Smooth muscle cell (in vitro differentiated cells): ENCODE measurements at regions not wholly inside any gene's neighbourhood (a gene's known extent, or its start where the extent isn't known, plus 50 kb on each side); places are given as distances from the start of the nearest gene placed in this dataset.

Experiments used
- DNase-seq: peaks from one replicate; lab custom pipeline; 2025; ENCODE audit not compliant: unreplicated experiment; lab: John Stamatoyannopoulos, UW
- H2AFZ ChIP-seq: fragments of 200-600 bp; sonication (generic); 2 replicates; pipeline ENCODE4 v1.6.0; 2016; ENCODE audit warnings: antibody characterized with exemption, low read depth, mild to moderate bottlenecking
- H3F3A ChIP-seq: fragments of 200-600 bp; sonication (generic); 2 replicates; pipeline ENCODE4 v1.6.0; 2017; ENCODE audit warnings: antibody characterized with exemption, low read depth
- H3K27ac ChIP-seq: fragments of 200-600 bp; sonication (generic); 2 replicates; pipeline ENCODE4 v1.5.1; 2016; ENCODE audit warnings: low read depth, mild to moderate bottlenecking
- H3K27me3 ChIP-seq: fragments of 200-600 bp; sonication (generic); 2 replicates; pipeline ENCODE4 v1.6.1; 2016; ENCODE audit warnings: low read depth, mild to moderate bottlenecking
- H3K36me3 ChIP-seq: fragments of 200-600 bp; sonication (generic); 2 replicates; pipeline ENCODE4 v1.5.1; 2016; ENCODE audit warnings: low read depth
- H3K4me1 ChIP-seq: fragments of 200-600 bp; sonication (generic); 2 replicates; pipeline ENCODE4 v1.5.1; 2016; ENCODE audit warnings: low read depth
- H3K4me2 ChIP-seq: fragments of 200-600 bp; sonication (generic); 2 replicates; pipeline ENCODE4 v1.6.0; 2016; ENCODE audit warnings: mild to moderate bottlenecking
- H3K4me3 ChIP-seq: fragments of 200-600 bp; sonication (generic); 2 replicates; pipeline ENCODE4 v1.5.1; 2016; ENCODE audit warnings: mild to moderate bottlenecking
- H3K79me2 ChIP-seq: fragments of 200-600 bp; sonication (generic); 2 replicates; pipeline ENCODE4 v1.6.0; 2016; ENCODE audit warnings: low read depth, mild to moderate bottlenecking
- H3K9ac ChIP-seq: fragments of 200-600 bp; sonication (generic); 2 replicates; pipeline ENCODE4 v1.6.0; 2016; ENCODE audit warnings: low read depth
- H3K9me3 ChIP-seq: fragments of 200-600 bp; sonication (generic); replicated peaks from 2 replicates; pipeline ENCODE4 v1.5.1; 2016; ENCODE audit warnings: low read depth
- H4K20me1 ChIP-seq: fragments of 200-600 bp; sonication (generic); 2 replicates; pipeline ENCODE4 v1.6.0; 2016; ENCODE audit warnings: low read depth
- WGBS: methylation state at CpG from one replicate; pipeline ENCODE4 v1.1.7; 2016; ENCODE audit warnings: low lambda C conversion rate; 5-methylcytosine and 5-hydroxymethylcytosine counted together
- TF ChIP-seq, protein P1 (sequence below): fragments of 200-600 bp; sonication (generic); IDR thresholded peaks from 2 replicates; pipeline ENCODE4 v1.5.1; 2017; ENCODE audit warnings: borderline replicate concordance, mild to moderate bottlenecking, antibody characterized with exemption; ENCODE audit not compliant: insufficient read depth, poor library complexity, severe bottlenecking

DNA sequence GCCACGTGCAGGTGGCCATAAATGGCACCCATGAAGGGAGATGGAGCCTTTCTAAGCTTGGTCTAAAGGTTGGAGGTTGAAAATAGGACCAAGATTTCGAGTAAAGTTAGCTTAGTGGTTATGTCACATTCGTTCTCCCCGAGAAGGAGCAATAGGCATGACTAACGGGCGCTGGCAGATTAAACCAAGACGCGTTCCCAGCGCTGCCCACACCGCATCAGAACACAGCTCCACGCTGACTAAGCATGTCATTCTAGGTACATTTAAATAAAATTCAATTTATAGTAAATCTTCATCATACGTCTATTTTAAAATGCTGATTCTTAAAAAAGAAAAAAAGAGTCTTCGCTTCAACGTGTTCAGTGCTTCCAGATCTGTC, 95.0 kb upstream of the IRS2 start:
- no peak overlapping the region for H2AFZ ChIP-seq
- no peaks in the 10 kb centered on the region for H3K36me3 ChIP-seq
- H3K27ac ChIP-seq, result no peak overlapping the region
- no peaks in the 10 kb centered on the region for H3K79me2 ChIP-seq
- peaks cover 6% of the 10 kb centered on the region for H3K27me3 ChIP-seq
- H3K4me1 ChIP-seq, result no peaks in the 10 kb centered on the region
- no peaks in the 10 kb centered on the region for H3F3A ChIP-seq
- TF ChIP-seq, protein P1, sequence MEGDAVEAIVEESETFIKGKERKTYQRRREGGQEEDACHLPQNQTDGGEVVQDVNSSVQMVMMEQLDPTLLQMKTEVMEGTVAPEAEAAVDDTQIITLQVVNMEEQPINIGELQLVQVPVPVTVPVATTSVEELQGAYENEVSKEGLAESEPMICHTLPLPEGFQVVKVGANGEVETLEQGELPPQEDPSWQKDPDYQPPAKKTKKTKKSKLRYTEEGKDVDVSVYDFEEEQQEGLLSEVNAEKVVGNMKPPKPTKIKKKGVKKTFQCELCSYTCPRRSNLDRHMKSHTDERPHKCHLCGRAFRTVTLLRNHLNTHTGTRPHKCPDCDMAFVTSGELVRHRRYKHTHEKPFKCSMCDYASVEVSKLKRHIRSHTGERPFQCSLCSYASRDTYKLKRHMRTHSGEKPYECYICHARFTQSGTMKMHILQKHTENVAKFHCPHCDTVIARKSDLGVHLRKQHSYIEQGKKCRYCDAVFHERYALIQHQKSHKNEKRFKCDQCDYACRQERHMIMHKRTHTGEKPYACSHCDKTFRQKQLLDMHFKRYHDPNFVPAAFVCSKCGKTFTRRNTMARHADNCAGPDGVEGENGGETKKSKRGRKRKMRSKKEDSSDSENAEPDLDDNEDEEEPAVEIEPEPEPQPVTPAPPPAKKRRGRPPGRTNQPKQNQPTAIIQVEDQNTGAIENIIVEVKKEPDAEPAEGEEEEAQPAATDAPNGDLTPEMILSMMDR, result no peak
- H3K9me3 ChIP-seq, result no peaks in the 10 kb centered on the region
- no peak overlapping the region for H3K9ac ChIP-seq
- DNase-seq, result no peak
- WGBS, result 94% methylated on average over 14 of the region's 14 CpGs
- H3K4me2 ChIP-seq, result no peak overlapping the region
- H3K4me3 ChIP-seq, result no peak overlapping the region
- no peaks in the 10 kb centered on the region for H4K20me1 ChIP-seq

GRCh38 chr13:109880371-109881346, 94.3 kb upstream of the IRS2 start:
- H3K27ac ChIP-seq, result no peak overlapping the region
- H2AFZ ChIP-seq, result no peak overlapping the region
- no peak overlapping the region for H3K4me3 ChIP-seq
- H3K9me3 ChIP-seq, result no peaks in the 10 kb centered on the region
- TF ChIP-seq, protein P1, result no peak
- WGBS, result 92% methylated on average over 35 of the region's 35 CpGs
- no peaks in the 10 kb centered on the region for H3K79me2 ChIP-seq
- no peak for DNase-seq
- H3F3A ChIP-seq, result no peaks in the 10 kb centered on the region
- H3K4me2 ChIP-seq, result no peak overlapping the region
- no peaks in the 10 kb centered on the region for H3K36me3 ChIP-seq
- no peak overlapping the region for H3K9ac ChIP-seq
- H3K27me3 ChIP-seq, result peaks cover 6% of the 10 kb centered on the region
- no peaks in the 10 kb centered on the region for H3K4me1 ChIP-seq
- H4K20me1 ChIP-seq, result no peaks in the 10 kb centered on the region

- DNase-seq, result no peak
- H3K4me2 ChIP-seq, result no peak overlapping the region
- no peaks in the 10 kb centered on the region for H3K79me2 ChIP-seq
- H3K27me3 ChIP-seq, result peaks cover 6% of the 10 kb centered on the region
- TF ChIP-seq, protein P1, result no peak
- H3K9ac ChIP-seq, result no peak overlapping the region
- 89% methylated on average over 6 of the region's 6 CpGs for WGBS
- H3K4me1 ChIP-seq, result no peaks in the 10 kb centered on the region
- H3K9me3 ChIP-seq, result no peaks in the 10 kb centered on the region
- no peaks in the 10 kb centered on the region for H3F3A ChIP-seq
- H4K20me1 ChIP-seq, result no peaks in the 10 kb centered on the region
- H3K27ac ChIP-seq, result no peak overlapping the region
- no peak overlapping the region for H3K4me3 ChIP-seq
- H3K36me3 ChIP-seq, result no peaks in the 10 kb centered on the region
- H2AFZ ChIP-seq, result no peak overlapping the region
Measured at GRCh38 chr13:109879338-109879737, 93.0 kb upstream of the IRS2 start.
